Mesendoderm (in vitro differentiated cells): ENCODE measurements at regions not wholly inside any gene's neighbourhood (a gene's known extent, or its start where the extent isn't known, plus 50 kb on each side); places are given as distances from the start of the nearest gene placed in this dataset.

Experiments used
- DNase-seq: peaks from one replicate; pipeline ENCODE4 v3.0.0; 2013
- H2AK5ac ChIP-seq: 2 replicates; pipeline ENCODE4 v1.6.1; 2013; ENCODE audit warnings: low read length, inconsistent platforms
- H2BK120ac ChIP-seq: 2 replicates; pipeline ENCODE4 v1.6.1; 2013; ENCODE audit warnings: low read depth, mild to moderate bottlenecking, low read length, moderate library complexity, mixed read lengths
- H2BK15ac ChIP-seq: replicated peaks from 2 replicates; pipeline ENCODE4 v1.6.1; 2013; ENCODE audit warnings: low read depth, mild to moderate bottlenecking, moderate library complexity
- H2BK5ac ChIP-seq: 2 replicates; pipeline ENCODE4 v1.6.1; 2013; ENCODE audit warnings: low read length, inconsistent platforms
- H3K18ac ChIP-seq: 2 replicates; pipeline ENCODE4 v1.6.1; 2013; ENCODE audit warnings: mild to moderate bottlenecking, low read length, mixed read lengths
- H3K23ac ChIP-seq: one replicate; pipeline ENCODE4 v1.6.1; 2013; ENCODE audit warnings: low read length
- H3K27ac ChIP-seq: 2 replicates; pipeline ENCODE4 v1.5.1; 2013; ENCODE audit warnings: low read depth, mild to moderate bottlenecking, inconsistent platforms, low read length, moderate library complexity
- H3K27me3 ChIP-seq: 2 replicates; pipeline ENCODE4 v1.6.1; 2013; ENCODE audit warnings: low read length, control low read depth, mild to moderate bottlenecking, inconsistent platforms; ENCODE audit not compliant: insufficient read depth, poor library complexity
- H3K36me3 ChIP-seq: 2 replicates; pipeline ENCODE4 v1.6.1; 2013; ENCODE audit warnings: low read length, inconsistent platforms; ENCODE audit not compliant: control insufficient read depth, insufficient read depth
- H3K4ac ChIP-seq: one replicate; pipeline ENCODE4 v1.6.1; 2013; ENCODE audit warnings: low read depth, mild to moderate bottlenecking, low read length, moderate library complexity
- H3K4me1 ChIP-seq: 2 replicates; pipeline ENCODE4 v1.6.1; 2013; ENCODE audit warnings: low read depth, low read length, inconsistent platforms; ENCODE audit not compliant: control insufficient read depth
- H3K4me2 ChIP-seq: 2 replicates; pipeline ENCODE4 v1.6.1; 2013; ENCODE audit warnings: low read length
- H3K4me3 ChIP-seq: 2 replicates; pipeline ENCODE4 v1.5.1; 2013; ENCODE audit warnings: mild to moderate bottlenecking, low read length
- H3K56ac ChIP-seq: one replicate; pipeline ENCODE4 v1.6.1; 2013; ENCODE audit warnings: low read length
- H3K79me1 ChIP-seq: 2 replicates; pipeline ENCODE4 v1.6.1; 2013; ENCODE audit warnings: low read length, inconsistent platforms
- H3K79me2 ChIP-seq: 2 replicates; pipeline ENCODE4 v1.6.1; 2013; ENCODE audit warnings: mild to moderate bottlenecking, low read length; ENCODE audit not compliant: control insufficient read depth, insufficient read depth
- H3K9ac ChIP-seq: 2 replicates; pipeline ENCODE4 v1.6.1; 2013; ENCODE audit warnings: low read length, inconsistent platforms
- H4K5ac ChIP-seq: one replicate; pipeline ENCODE4 v1.6.1; 2013; ENCODE audit warnings: low read length
- H4K8ac ChIP-seq: one replicate; pipeline ENCODE4 v1.6.1; 2013; ENCODE audit warnings: low read depth, mild to moderate bottlenecking, control low read depth, low read length, moderate library complexity
- WGBS: extraction: QIAGEN DNeasy Blood & Tissue Kit; methylation state at CpG from one replicate; pipeline ENCODE4 v1.1.7; 2013; ENCODE audit warnings: low lambda C conversion rate, missing lambda C conversion rate; ENCODE audit not compliant: insufficient coverage; ENCODE audit errors: extremely low coverage; 5-methylcytosine and 5-hydroxymethylcytosine counted together

- Histone ChIP-seq H3K4me2 (no peak overlapping the region), H4K8ac (no peak overlapping the region), H3K27me3 (no peaks in the 10 kb centered on the region), H3K23ac (no peak overlapping the region), H2BK120ac (no peak overlapping the region), H3K4ac (no peak overlapping the region), H3K56ac (no peak overlapping the region), H3K9ac (no peak overlapping the region), H3K18ac (no peak overlapping the region), H2BK15ac (no peak overlapping the region), H3K27ac (no peak overlapping the region), H4K5ac (no peak overlapping the region), H3K79me2 (no peaks in the 10 kb centered on the region), H3K4me3 (no peak overlapping the region), H3K79me1 (no peaks in the 10 kb centered on the region), H3K4me1 (no peaks in the 10 kb centered on the region), H2BK5ac (no peak overlapping the region), H3K36me3 (no peaks in the 10 kb centered on the region), H2AK5ac (no peak overlapping the region)
- DNase-seq = peak; percentile 91
- no CpG with 5 or more reads among the region's 3 CpGs for WGBS
These were observed 980.6 kb upstream of the EYS start for GRCh38 chr6:66687611-66688140.

- no peaks in the 10 kb centered on the region for H3K79me2 ChIP-seq
- DNase-seq = no peak
- H3K9ac ChIP-seq = no peak overlapping the region
- H3K18ac ChIP-seq = no peak overlapping the region
- no peak overlapping the region for H2AK5ac ChIP-seq
- no peak overlapping the region for H4K5ac ChIP-seq
- no peak overlapping the region for H3K23ac ChIP-seq
- H3K36me3 ChIP-seq = no peaks in the 10 kb centered on the region
- no peak overlapping the region for H2BK5ac ChIP-seq
- H2BK15ac ChIP-seq = no peak overlapping the region
- no peaks in the 10 kb centered on the region for H3K4me1 ChIP-seq
- H4K8ac ChIP-seq = no peak overlapping the region
- no peak overlapping the region for H3K4me2 ChIP-seq
- no peak overlapping the region for H3K4ac ChIP-seq
- no peaks in the 10 kb centered on the region for H3K27me3 ChIP-seq
- H3K27ac ChIP-seq = no peak overlapping the region
- H3K4me3 ChIP-seq = no peak overlapping the region
- no peaks in the 10 kb centered on the region for H3K79me1 ChIP-seq
- WGBS = no CpG with 5 or more reads among the region's 5 CpGs
- H3K56ac ChIP-seq = no peak overlapping the region
- H2BK120ac ChIP-seq = no peak overlapping the region
These were observed 968.9 kb upstream of the EYS start for GRCh38 chr6:66675906-66676305.

DNA sequence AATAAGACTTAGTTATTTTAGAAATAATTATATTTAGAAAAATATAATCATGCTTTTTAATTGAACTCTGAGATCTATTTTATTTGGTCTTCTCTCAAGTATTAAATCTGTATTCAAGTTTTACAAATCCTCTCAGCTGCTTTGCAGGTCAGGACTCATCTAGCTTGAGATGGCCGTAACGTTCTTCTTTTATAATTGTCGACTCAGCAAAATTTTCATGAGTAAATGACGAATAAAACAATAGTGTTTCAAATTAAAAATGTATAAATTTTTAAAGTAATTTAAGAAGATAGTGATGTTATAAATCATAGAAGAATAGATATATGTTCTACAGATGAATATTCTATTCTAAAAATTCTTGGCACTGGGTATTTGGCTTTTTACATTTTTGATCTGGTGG, 957.1 kb upstream of the EYS start:
- Histone ChIP-seq H3K36me3 (no peaks in the 10 kb centered on the region), H3K18ac (no peak overlapping the region), H2BK5ac (no peak overlapping the region), H3K23ac (no peak overlapping the region), H3K79me2 (no peaks in the 10 kb centered on the region), H3K79me1 (no peaks in the 10 kb centered on the region), H3K27ac (no peak overlapping the region), H2AK5ac (no peak overlapping the region), H3K4me3 (no peak overlapping the region), H4K8ac (no peak overlapping the region), H2BK15ac (no peak overlapping the region), H3K27me3 (no peaks in the 10 kb centered on the region), H3K4me2 (no peak overlapping the region), H3K56ac (no peak overlapping the region), H4K5ac (no peak overlapping the region), H3K4me1 (no peaks in the 10 kb centered on the region), H3K9ac (no peak overlapping the region), H3K4ac (no peak overlapping the region), H2BK120ac (no peak overlapping the region)
- DNase-seq = no peak
- 100% methylated on average over 2 of the region's 4 CpGs for WGBS

GRCh38 chr6:66662721-66663507, 955.9 kb upstream of the EYS start:
- no peak overlapping the region for H3K9ac ChIP-seq
- no peak overlapping the region for H2BK120ac ChIP-seq
- DNase-seq = peak; percentile 1
- H3K56ac ChIP-seq = no peak overlapping the region
- no peak overlapping the region for H4K8ac ChIP-seq
- no peaks in the 10 kb centered on the region for H3K79me2 ChIP-seq
- no peaks in the 10 kb centered on the region for H3K4me1 ChIP-seq
- no CpG with 5 or more reads among the region's 6 CpGs for WGBS
- H3K18ac ChIP-seq = no peak overlapping the region
- no peak overlapping the region for H2AK5ac ChIP-seq
- no peak overlapping the region for H3K27ac ChIP-seq
- H2BK15ac ChIP-seq = no peak overlapping the region
- no peak overlapping the region for H3K4me2 ChIP-seq
- no peaks in the 10 kb centered on the region for H3K27me3 ChIP-seq
- H3K79me1 ChIP-seq = no peaks in the 10 kb centered on the region
- H4K5ac ChIP-seq = no peak overlapping the region
- H2BK5ac ChIP-seq = no peak overlapping the region
- H3K4me3 ChIP-seq = no peak overlapping the region
- H3K36me3 ChIP-seq = no peaks in the 10 kb centered on the region
- H3K4ac ChIP-seq = no peak overlapping the region
- no peak overlapping the region for H3K23ac ChIP-seq

DNA sequence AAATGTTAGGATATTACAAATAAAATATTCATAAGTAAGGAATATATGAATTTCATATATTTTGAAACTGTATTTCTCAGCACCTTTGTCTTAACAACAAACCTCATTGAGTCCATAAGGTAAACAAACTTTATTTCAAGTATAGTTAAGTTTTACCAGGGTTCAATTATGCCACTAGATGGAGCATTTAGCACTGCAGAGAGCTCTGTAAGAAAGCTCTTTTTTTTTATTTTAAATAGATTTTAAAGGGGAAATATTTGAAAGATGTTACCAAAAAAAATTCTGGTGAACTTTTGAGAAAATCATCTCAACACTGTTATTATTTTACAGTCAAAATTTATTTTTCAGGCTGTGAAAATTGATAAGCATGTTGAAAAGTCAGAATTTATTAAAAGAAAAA, 955.2 kb upstream of the EYS start:
- Histone ChIP-seq H2BK5ac (no peak overlapping the region), H3K4me1 (no peaks in the 10 kb centered on the region), H3K27ac (no peak overlapping the region), H3K18ac (no peak overlapping the region), H3K36me3 (no peaks in the 10 kb centered on the region), H3K27me3 (no peaks in the 10 kb centered on the region), H4K8ac (no peak overlapping the region), H3K79me2 (no peaks in the 10 kb centered on the region), H3K23ac (no peak overlapping the region), H3K4me3 (no peak overlapping the region), H3K4me2 (no peak overlapping the region), H3K9ac (no peak overlapping the region), H3K79me1 (no peaks in the 10 kb centered on the region), H2BK15ac (no peak overlapping the region), H3K4ac (no peak overlapping the region), H2AK5ac (no peak overlapping the region), H2BK120ac (no peak overlapping the region), H4K5ac (no peak overlapping the region), H3K56ac (no peak overlapping the region)
- peak; percentile 22 for DNase-seq

DNA sequence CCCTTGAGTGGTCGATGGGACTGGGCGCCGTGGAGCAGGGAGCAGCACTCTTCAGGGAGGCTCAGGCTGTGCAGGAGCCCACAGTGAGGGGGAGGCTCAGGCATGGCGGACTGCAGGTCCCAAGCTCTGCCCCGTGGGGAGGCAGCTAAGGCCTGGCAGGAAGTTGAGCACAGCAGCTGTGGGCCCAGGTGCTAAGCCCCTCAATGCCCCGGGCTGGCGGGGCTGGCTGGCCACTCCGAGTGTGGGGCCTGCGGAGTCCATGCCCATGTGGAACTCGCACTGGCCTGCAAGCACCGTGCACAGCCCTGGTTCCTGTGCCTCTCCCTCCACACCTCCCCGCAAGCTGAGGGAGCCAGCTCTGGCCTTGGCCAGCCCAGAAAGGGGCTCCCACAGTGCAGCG, 948.4 kb upstream of the EYS start:
- Histone ChIP-seq H3K18ac (no peak overlapping the region), H4K8ac (no peak overlapping the region), H3K79me2 (no peaks in the 10 kb centered on the region), H3K27ac (no peak overlapping the region), H3K56ac (no peak overlapping the region), H4K5ac (no peak overlapping the region), H3K4me1 (no peaks in the 10 kb centered on the region), H3K4ac (no peak overlapping the region), H3K27me3 (no peaks in the 10 kb centered on the region), H2BK5ac (no peak overlapping the region), H3K23ac (no peak overlapping the region), H3K9ac (no peak overlapping the region), H3K4me3 (no peak overlapping the region), H2BK120ac (no peak overlapping the region), H3K79me1 (no peaks in the 10 kb centered on the region), H2AK5ac (no peak overlapping the region), H3K36me3 (no peaks in the 10 kb centered on the region), H2BK15ac (no peak overlapping the region), H3K4me2 (no peak overlapping the region)
- no peak for DNase-seq
- no CpG with 5 or more reads among the region's 13 CpGs for WGBS
